Spinal cord (tissue), 9 donors: ENCODE measurements at regions not wholly inside any gene's neighbourhood (a gene's known extent, or its start where the extent isn't known, plus 50 kb on each side); places are given as distances from the start of the nearest gene placed in this dataset.

ENCODE experiments used
- DNase-seq, 6 donors: peaks; one replicate each; pipeline versions ENCODE4 v3.0.0 to v3.0.0-alpha.2; 2013 to 2015; ENCODE audit warnings: low spot score in 6 of 6, low read depth in 4 of 6
- H3K27ac ChIP-seq: one replicate; pipeline ENCODE4 v1.5.1; 2013; ENCODE audit warnings: low read depth, low read length, control low read depth
- H3K27me3 ChIP-seq: one replicate; pipeline ENCODE4 v1.6.1; 2013; ENCODE audit warnings: low read length; ENCODE audit not compliant: control insufficient read depth, insufficient read depth
- H3K36me3 ChIP-seq: one replicate; pipeline ENCODE4 v1.6.1; 2013; ENCODE audit warnings: low read length; ENCODE audit not compliant: control insufficient read depth, insufficient read depth
- H3K4me1 ChIP-seq: one replicate; pipeline ENCODE4 v1.6.1; 2013; ENCODE audit warnings: low read length; ENCODE audit not compliant: control insufficient read depth, insufficient read depth
- H3K4me3 ChIP-seq: one replicate; pipeline ENCODE4 v1.5.1; 2013; ENCODE audit warnings: low read depth, low read length, control low read depth
- H3K9me3 ChIP-seq: one replicate; pipeline ENCODE4 v1.6.1; 2013; ENCODE audit warnings: low read length; ENCODE audit not compliant: control insufficient read depth, insufficient read depth
- WGBS: methylation state at CpG from one replicate; pipeline ENCODE4 v1.1.5; 2013; ENCODE audit warnings: missing lambda C conversion rate; ENCODE audit not compliant: insufficient coverage; 5-methylcytosine and 5-hydroxymethylcytosine counted together
- donor health status: healthy.

DNA sequence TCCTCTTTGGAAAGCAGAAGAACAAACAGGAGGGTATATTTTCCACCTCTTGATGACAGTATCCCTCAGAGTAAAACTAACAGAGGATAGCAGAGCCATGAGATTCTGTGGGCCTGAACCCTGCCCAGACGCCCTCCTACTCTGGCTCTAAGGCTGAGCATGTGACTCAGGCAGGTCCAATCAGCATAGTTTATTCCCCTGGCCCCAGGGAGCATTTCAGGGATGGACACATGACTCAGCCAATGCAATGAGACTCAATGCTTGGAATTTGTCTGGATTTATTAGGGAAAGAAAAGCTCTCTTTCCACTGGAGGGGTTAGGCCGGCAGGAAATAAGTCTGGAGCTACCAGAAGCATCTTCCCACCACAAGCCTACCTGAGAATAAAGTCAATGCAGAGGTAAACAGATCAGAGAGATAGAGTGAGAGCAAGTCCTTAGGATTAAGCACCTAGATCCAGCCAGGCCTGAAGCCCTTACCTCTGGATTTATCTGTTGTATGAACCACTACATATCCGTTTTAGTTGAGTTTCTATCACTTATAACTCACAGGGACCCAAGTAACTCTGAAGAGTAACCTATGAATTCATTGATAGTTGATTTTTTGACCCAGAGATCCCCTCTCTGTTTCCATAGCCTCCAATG, 68.2 kb upstream of the EYA2 start:
- DNase-seq: no peak
- 83% methylated on average over 1 of the region's 3 CpGs for WGBS
- H3K4me3 ChIP-seq: no peak overlapping the region
- H3K4me1 ChIP-seq: no peaks in the 10 kb centered on the region
- peaks cover 1% of the 10 kb centered on the region for H3K9me3 ChIP-seq
- H3K27me3 ChIP-seq: no peaks in the 10 kb centered on the region
- H3K36me3 ChIP-seq: no peaks in the 10 kb centered on the region
- no peak overlapping the region for H3K27ac ChIP-seq

GRCh38 chr20:46827718-46828458, 66.8 kb upstream of the EYA2 start:
- 90% methylated on average over 8 of the region's 10 CpGs for WGBS
- no peaks in the 10 kb centered on the region for H3K27me3 ChIP-seq
- no peak overlapping the region for H3K27ac ChIP-seq
- H3K9me3 ChIP-seq: peaks cover 1% of the 10 kb centered on the region
- DNase-seq: no peak
- no peaks in the 10 kb centered on the region for H3K4me1 ChIP-seq
- no peak overlapping the region for H3K4me3 ChIP-seq
- no peaks in the 10 kb centered on the region for H3K36me3 ChIP-seq

GRCh38 chr20:46828471-46828870, 66.2 kb upstream of the EYA2 start:
- 95% methylated on average over 2 of the region's 2 CpGs for WGBS
- Histone ChIP-seq H3K4me1 (no peaks in the 10 kb centered on the region), H3K9me3 (peaks cover 1% of the 10 kb centered on the region), H3K27me3 (no peaks in the 10 kb centered on the region), H3K27ac (no peak overlapping the region), H3K4me3 (no peak overlapping the region), H3K36me3 (no peaks in the 10 kb centered on the region)
- no peak for DNase-seq

DNA sequence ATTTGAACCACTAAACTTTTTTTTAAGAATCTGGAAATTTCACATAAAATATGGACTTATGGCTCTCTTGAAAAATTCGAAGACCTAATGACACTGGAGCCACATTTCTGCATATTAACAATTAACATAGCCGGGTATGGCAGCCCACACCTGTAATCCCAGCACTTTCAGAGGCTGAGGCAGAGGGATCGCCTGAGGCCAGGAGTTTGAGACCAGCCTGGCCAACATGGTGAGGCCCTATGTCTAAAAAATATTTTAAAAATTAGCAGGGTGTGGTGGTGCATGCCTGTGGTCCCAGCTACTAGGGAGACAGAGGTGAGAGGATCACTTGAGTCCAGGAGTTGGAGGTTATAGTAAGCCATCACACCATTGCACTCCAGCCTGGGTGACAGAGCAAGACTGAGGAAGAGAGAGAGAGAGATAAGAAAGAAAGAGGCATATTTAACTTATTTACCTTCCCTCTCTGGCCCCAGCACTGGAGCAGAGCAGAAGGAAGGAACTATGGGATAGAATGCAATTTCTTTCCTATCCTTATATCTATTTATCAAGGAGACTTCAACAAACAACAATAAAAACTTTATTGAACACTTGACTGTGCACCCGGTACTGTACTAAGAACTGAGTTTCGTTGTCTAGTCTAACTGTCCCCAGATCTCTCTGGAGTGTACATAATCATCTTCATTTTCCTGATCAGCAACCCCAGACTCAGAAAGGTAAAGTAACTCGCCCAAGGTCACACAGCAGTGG, 63.6 kb upstream of the EYA2 start:
- Histone ChIP-seq H3K9me3 (no peaks in the 10 kb centered on the region), H3K4me1 (no peaks in the 10 kb centered on the region), H3K27me3 (no peaks in the 10 kb centered on the region), H3K27ac (no peak overlapping the region), H3K36me3 (no peaks in the 10 kb centered on the region), H3K4me3 (no peak overlapping the region)
- DNase-seq: no peak
- 80% methylated on average over 2 of the region's 6 CpGs for WGBS

DNA sequence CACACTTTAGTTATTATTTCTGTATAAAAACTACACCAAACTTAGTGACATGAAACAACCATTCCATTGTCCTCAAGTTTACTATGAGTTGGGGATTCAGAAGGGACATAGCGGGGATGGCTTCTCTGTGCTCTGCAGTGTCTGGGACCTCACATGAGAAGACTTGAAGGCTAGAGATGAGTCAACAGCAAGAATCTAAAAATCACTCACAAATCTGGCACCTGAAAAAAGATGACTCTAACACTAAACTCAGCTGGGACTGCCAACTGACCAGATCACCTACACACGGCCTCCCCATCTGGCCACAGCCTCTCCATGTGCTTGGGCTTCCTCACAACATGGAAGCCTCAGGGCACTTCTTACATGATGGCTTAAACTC, 63.0 kb upstream of the EYA2 start:
- Histone ChIP-seq H3K27ac (no peak overlapping the region), H3K9me3 (no peaks in the 10 kb centered on the region), H3K4me1 (no peaks in the 10 kb centered on the region), H3K36me3 (no peaks in the 10 kb centered on the region), H3K27me3 (no peaks in the 10 kb centered on the region), H3K4me3 (no peak overlapping the region)
- 94% methylated on average over 1 of the region's 2 CpGs for WGBS
- no peak for DNase-seq

DNA sequence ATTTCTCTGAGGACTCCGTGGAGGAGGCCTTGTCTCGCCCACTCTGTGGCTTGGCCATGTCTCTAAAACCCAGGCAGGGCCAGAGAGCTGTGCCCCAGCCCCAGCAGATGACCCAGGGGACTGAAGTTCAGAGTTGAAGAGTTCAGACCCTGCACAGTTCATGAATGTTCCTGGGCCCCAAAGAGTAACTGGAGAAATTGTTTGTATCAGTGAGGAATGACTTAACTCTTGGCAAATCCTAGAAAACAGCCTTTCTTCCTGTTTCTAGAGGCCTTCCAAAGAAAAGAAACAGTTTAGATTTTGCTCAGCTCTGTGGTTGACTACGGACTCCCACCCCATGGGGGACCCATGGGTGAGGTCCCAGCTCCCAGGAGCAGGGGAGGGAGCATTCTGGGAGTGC, 62.1 kb upstream of the EYA2 start:
- Histone ChIP-seq H3K9me3 (no peaks in the 10 kb centered on the region), H3K27me3 (no peaks in the 10 kb centered on the region), H3K36me3 (no peaks in the 10 kb centered on the region), H3K4me3 (no peak overlapping the region), H3K27ac (peak overlapping the region; percentile 51), H3K4me1 (no peaks in the 10 kb centered on the region)
- WGBS: 80% methylated on average over 1 of the region's 3 CpGs
- peak in 1 of 6 donors; percentile 9 for DNase-seq

GRCh38 chr20:46833360-46833759, 61.3 kb upstream of the EYA2 start:
- no peaks in the 10 kb centered on the region for H3K36me3 ChIP-seq
- no CpG with 5 or more reads among the region's 3 CpGs for WGBS

DNA sequence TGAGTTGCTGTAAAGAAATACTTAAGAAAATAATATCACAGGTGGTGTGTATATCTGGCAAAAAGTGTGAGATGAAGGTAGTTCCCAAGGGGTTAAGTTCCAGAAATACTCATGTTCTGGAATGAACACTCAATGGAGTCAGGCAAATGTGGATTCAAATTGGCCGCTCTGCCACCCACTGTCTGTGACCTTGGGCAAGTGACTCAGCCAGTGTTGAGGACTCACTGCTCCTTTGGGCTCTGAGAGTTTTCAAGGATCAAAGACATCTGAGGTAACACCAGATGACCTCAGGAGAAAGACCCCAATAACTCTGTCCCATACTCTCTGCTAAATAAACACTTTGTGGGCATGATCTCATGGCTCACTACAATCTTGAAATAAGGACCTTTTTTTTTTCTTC, 59.2 kb upstream of the EYA2 start:
- no peak overlapping the region for H3K27ac ChIP-seq
- H3K9me3 ChIP-seq: no peaks in the 10 kb centered on the region
- no peak overlapping the region for H3K4me3 ChIP-seq
- no peaks in the 10 kb centered on the region for H3K36me3 ChIP-seq
- H3K27me3 ChIP-seq: no peaks in the 10 kb centered on the region
- DNase-seq: no peak
- 100% methylated on average over 1 of the region's 1 CpG for WGBS
- no peaks in the 10 kb centered on the region for H3K4me1 ChIP-seq

More at GRCh38 chr20:46833360-46833759, 61.3 kb upstream of the EYA2 start:
- Histone ChIP-seq H3K9me3 (no peaks in the 10 kb centered on the region), H3K27ac (no peak overlapping the region), H3K4me1 (no peaks in the 10 kb centered on the region), H3K27me3 (no peaks in the 10 kb centered on the region), H3K4me3 (no peak overlapping the region)
- DNase-seq: no peak

DNA sequence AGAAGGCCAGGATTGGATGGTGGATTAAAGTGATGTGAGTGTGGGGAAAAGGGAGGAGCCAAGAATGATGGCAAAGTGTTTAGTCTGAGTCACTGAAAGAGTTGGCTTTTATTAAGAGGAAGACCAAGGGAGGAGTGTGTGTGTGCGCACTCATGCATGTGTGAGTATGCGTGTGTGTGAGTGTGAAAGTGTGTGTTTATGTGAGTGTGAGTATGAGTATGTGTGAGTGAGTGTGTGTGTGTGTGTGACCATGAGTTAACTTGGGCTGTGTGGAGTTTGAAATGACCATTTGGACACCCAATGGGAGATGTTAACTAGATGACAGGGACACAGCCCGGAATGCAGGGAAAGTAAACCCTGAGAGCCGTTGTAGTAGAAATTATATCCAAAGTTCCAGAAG, 57.6 kb upstream of the EYA2 start:
- Histone ChIP-seq H3K36me3 (no peaks in the 10 kb centered on the region), H3K27me3 (no peaks in the 10 kb centered on the region), H3K4me3 (no peak overlapping the region), H3K27ac (no peak overlapping the region), H3K9me3 (no peaks in the 10 kb centered on the region), H3K4me1 (no peaks in the 10 kb centered on the region)
- 97% methylated on average over 3 of the region's 4 CpGs for whole genome bisulfite sequencing
- DNase-seq: no peak
